Spleen (tissue), 7 donors: ENCODE measurements at regions not wholly inside any gene's neighbourhood (a gene's known extent, or its start where the extent isn't known, plus 50 kb on each side); places are given as distances from the start of the nearest gene placed in this dataset.

Source experiments
- CTCF ChIP-seq, 11 experiments: fragments of 200-600 bp in 7 of 11; fragments of 450-650 bp in 4 of 11; sonication (generic) in 4 of 11; IDR thresholded peaks in 8 of 11; conservative IDR thresholded peaks in 3 of 11; 1 replicate in 7 of 11; 2 replicates in 4 of 11; pipeline versions ENCODE4 v1.4.0 to v1.8.0; 2016 to 2021; ENCODE audit warnings: antibody characterized with exemption in 11 of 11, inconsistent platforms in 4 of 11, mild to moderate bottlenecking in 1 of 11
- POLR2AphosphoS5 ChIP-seq, 3 donors: sonication (generic); formaldehyde crosslinking; IDR thresholded peaks; one replicate each; pipeline ENCODE4 v1.5.1; 2017; ENCODE audit warnings: antibody characterized with exemption in 3 of 3
- donor health status: DM: no; HTN: no; CAD: no; lungs with moderate emphysema.
- donor health status: DM: no; HTN: no; CAD: no.
- donor health status: DM: no; HTN: no; CAD: no.

GRCh38 chr7:94177441-94177840 lies 173.3 kb upstream of the BET1 start:
- TF ChIP-seq POLR2AphosphoS5 (IDR thresholded peaks at IDR 0.05) (no peak), CTCF (IDR thresholded peaks at IDR 0.05 in 8 of 11, conservative IDR thresholded peaks at IDR 0.05 in 3 of 11) (no peak)
